HG02798 (cell line): ENCODE measurements at regions not wholly inside any gene's neighbourhood (a gene's known extent, or its start where the extent isn't known, plus 50 kb on each side); places are given as distances from the start of the nearest gene placed in this dataset.

Experiments
- ATAC-seq: cut with Tn5 transposase; IDR thresholded peaks from one replicate; pipeline ENCODE4 v1.9.1; 2021; ENCODE audit warnings: mild to moderate bottlenecking; ENCODE audit not compliant: unreplicated experiment, poor library complexity

- ATAC-seq = no peak
Measured at GRCh38 chr21:27306791-27307775, 340.2 kb upstream of the ADAMTS5 start.

GRCh38 chr21:27306206-27306605, 339.3 kb upstream of the ADAMTS5 start:
- ATAC-seq = no peak

DNA sequence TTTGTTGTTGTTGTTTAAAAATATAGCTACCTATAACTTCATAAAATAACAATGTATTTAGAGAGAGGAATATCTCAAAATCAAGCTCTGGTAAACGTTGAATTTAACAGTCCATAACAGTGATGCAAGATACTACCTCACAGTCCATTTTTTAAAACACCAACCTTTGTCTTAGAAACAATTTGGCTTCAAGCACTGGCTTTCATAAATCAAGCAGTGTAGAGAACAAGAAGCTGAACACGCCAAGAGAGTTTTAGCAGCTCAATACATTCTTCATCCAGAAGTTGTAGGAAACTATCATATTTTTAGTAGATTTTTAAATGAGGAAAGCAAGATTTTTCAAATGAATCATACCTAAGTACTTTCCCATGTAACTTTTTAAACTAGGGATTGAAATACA, 334.3 kb upstream of the ADAMTS5 start:
- ATAC-seq = no peak

DNA sequence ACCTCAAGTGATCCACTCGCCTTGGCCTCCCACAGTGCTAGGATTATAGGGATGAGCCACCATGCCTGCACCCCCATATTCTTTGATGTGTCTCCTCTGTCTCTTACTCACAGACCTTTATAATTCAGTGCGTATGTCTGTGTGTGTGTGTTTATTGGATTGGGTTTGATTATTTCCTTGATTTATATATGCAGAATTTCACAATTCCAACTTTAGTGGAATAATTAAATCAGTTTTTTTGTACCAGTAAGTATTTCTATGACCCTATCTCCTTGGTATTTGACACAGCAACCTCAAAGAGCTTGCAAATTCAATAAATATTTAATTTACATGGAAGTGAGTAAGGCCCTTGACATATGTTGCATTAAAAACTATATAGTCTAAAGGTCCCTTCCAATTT, 333.9 kb upstream of the ADAMTS5 start:
- no peak for ATAC-seq

GRCh38 chr21:27298465-27298864, 331.6 kb upstream of the ADAMTS5 start:
- no peak for ATAC-seq

DNA sequence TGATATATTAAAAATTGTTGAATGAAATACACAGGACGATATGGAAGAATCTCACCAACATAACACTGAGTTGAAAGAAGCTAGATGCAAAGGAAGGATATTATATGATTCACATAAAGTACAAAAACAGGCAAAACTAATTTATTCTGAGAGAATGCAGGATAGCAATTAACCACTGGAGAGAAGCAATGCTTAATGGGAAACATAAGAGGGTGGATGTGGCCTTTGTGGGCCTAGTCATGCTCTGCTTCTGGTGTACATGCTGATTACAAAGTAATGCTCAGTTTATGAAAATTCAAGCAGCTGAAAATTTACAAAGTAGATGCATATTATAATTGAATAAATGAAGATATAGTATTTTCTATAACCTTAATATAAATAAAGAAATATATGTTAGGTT, 326.4 kb upstream of the ADAMTS5 start:
- ATAC-seq = no peak

- no peak for ATAC-seq
Measured at GRCh38 chr21:27292783-27293182, 325.9 kb upstream of the ADAMTS5 start.

DNA sequence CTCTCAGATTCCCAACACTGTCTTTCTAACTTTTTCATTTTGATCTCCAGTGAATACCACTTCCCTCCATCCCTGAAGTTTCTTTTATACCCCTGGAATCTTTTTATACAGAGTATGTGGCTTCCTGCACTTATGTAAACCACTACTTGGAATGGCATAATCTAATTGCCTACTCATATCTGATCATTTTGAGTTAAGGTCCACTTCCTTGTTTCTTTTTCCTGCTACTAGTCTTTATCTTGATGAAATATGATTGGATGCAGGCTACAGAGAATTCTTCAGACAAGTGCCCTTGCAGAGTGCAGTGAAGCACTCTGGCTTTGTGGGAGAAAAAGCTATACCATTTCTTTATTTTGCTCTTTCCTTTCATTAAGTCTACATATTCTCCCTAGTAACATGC, 325.3 kb upstream of the ADAMTS5 start:
- ATAC-seq = no peak

- no peak for ATAC-seq
Measured at GRCh38 chr21:27291006-27291405, 324.1 kb upstream of the ADAMTS5 start.

- ATAC-seq = no peak
Measured at GRCh38 chr21:27290028-27290427, 323.1 kb upstream of the ADAMTS5 start.

DNA sequence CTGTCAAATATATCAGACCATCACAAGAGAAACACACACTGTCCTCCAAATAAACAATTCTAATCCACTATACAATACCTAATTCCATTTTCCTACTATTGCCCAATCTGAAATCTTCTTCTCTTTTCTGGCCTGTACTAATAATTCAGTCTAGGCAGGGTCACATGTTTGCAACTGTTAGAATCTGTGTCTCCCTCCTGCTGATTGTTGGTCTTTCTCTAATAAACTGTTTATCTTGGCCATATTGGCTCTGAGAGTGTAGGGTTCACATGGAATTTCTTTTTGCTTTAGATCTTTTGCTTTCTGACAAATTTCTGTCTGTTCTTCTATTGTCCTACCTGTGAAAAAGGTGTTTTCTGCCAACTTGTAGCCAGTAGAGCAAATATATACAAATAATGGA, 319.9 kb upstream of the ADAMTS5 start:
- ATAC-seq = no peak

- no peak for ATAC-seq
Measured at GRCh38 chr21:27277110-27277509, 310.2 kb upstream of the ADAMTS5 start.

DNA sequence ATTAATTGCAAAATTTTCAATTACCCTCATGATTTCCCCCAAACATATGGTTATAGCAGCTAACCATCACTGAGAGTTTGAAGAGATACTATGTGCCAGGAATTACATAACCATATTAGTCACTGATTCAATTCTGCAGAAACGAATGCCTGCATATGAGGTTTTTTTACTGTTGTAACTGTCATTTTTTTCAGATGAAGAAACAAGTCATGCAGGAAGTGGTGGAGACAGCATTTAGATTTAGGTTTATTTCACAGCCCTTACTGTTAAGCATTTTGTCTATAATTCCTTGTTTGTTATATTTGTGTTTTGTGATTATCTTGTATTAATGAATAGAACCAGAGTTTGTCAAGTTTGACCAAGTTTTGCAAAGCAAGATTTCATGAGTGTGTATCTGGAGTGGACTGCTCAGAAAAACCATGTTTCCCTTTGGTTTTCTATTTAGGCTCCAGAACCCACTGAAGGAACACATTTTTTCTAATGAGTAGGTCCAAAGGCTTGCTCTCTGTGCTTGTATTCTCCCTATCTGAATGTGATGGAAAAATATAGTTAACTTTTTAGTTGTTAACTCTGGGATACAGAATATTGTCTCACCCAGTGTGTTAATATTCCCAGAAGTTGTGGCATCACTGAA, 308.5 kb upstream of the ADAMTS5 start:
- no peak for ATAC-seq

GRCh38 chr21:27269644-27270043, 302.8 kb upstream of the ADAMTS5 start:
- no peak for ATAC-seq

- no peak for ATAC-seq
Measured at GRCh38 chr21:27268290-27268689, 301.4 kb upstream of the ADAMTS5 start.

DNA sequence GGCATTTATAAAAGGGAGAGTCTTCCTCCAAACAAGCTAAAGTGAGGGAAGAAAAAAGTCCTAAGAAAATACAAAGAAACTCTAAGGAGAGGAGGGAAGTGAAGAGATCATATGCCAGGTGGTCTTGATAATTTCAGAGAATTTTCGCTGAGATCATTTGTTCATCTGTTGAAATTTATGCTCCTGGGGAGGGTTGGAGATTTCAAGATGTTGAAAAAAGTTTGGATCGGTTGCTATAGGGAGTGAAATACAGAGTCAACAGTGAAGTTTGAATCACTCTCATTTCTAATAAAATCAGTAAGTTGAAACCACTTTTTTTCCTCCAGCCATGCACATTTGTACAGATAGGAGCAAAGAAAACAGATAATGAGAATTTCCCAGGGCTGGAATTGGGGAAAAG, 299.1 kb upstream of the ADAMTS5 start:
- no peak for ATAC-seq

DNA sequence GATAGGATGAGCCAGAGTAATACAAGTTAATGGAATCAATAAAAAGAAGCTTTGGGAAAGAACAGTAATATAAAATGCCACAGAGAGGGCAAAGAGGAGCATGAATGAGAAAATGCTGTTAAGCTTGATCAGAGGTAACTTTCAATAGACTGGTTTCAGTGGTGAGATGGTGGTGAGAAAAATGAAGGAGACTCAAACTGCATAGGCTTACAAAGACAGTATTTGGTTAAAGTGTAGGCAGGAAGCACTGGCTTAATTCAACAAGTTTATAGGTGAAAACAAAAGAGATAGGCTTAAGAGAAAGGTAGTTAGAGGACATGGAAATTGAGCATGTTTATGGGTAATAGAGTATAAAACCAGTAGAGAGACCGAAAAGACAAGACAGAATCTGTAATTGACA, 298.6 kb upstream of the ADAMTS5 start:
- ATAC-seq = no peak

GRCh38 chr21:27261676-27262075, 294.8 kb upstream of the ADAMTS5 start:
- ATAC-seq = no peak

GRCh38 chr21:27260728-27261127, 293.8 kb upstream of the ADAMTS5 start:
- no peak for ATAC-seq

DNA sequence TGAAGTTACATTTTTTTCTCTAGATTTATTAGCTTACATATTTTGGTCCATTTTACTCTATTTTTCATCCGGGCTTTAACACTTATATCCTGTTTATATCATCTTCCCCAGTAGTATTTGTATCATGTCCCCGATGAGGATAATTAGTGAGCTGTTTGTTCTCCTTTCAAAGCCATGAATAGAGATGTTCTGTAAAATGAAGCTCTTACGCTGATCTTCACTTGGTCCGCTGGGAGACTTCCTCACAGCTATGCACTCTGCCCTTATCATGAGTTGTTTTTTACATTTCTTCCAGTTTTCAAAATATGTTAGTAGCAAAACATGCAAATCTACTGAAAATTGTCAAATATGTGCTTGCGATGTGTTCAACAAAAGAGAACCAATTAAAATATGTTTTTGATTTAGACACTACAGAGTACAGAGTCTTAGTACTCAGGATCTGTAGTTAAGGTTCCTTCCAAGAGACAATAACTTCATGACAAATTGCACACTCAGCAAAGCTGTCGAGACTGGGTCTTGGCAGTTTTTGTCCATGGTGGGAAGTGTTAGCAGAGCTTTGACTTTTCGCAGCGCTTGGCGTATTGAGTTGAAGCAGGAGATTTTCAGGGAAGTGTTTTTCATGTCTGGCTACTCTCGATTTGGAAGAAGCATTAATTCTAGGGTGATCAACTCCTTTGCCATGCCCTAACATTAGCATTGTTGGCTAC, 292.0 kb upstream of the ADAMTS5 start:
- no peak for ATAC-seq

GRCh38 chr21:27257908-27258556, 291.1 kb upstream of the ADAMTS5 start:
- ATAC-seq = no peak
